Loucy (cell line): ENCODE measurements at regions not wholly inside any gene's neighbourhood (a gene's known extent, or its start where the extent isn't known, plus 50 kb on each side); places are given as distances from the start of the nearest gene placed in this dataset.

Experiments
- H2AFZ ChIP-seq: fragments of 200-600 bp; sonication (generic); 2 replicates; pipeline ENCODE4 v1.6.0; 2016; ENCODE audit warnings: antibody characterized with exemption, mild to moderate bottlenecking, low read length, moderate library complexity
- H3F3A ChIP-seq: fragments of 200-600 bp; 2 replicates; pipeline ENCODE4 v1.6.0; 2016; ENCODE audit warnings: antibody characterized with exemption, low read depth, mild to moderate bottlenecking
- H3K27me3 ChIP-seq: fragments of 200-600 bp; sonication (generic); 2 replicates; pipeline ENCODE4 v1.6.1; 2014; ENCODE audit warnings: low read length, mild to moderate bottlenecking; ENCODE audit not compliant: insufficient read depth, poor library complexity, severe bottlenecking
- H3K36me3 ChIP-seq: fragments of 200-600 bp; sonication (generic); 2 replicates; pipeline ENCODE4 v1.6.1; 2016; ENCODE audit warnings: low read length; ENCODE audit not compliant: insufficient read depth
- H3K4me1 ChIP-seq: fragments of 200-600 bp; sonication (generic); 2 replicates; pipeline ENCODE4 v1.5.1; 2014; ENCODE audit warnings: low read length, mild to moderate bottlenecking; ENCODE audit not compliant: insufficient read depth, poor library complexity, severe bottlenecking
- H3K4me2 ChIP-seq: fragments of 200-600 bp; sonication (generic); 2 replicates; pipeline ENCODE4 v1.6.0; 2014; ENCODE audit warnings: antibody characterized with exemption, low read length, low read depth, mild to moderate bottlenecking; ENCODE audit not compliant: poor library complexity, severe bottlenecking
- H3K4me3 ChIP-seq: fragments of 200-600 bp; sonication (generic); 2 replicates; pipeline ENCODE4 v1.5.1; 2014; ENCODE audit warnings: low read length, mild to moderate bottlenecking, mixed read lengths; ENCODE audit not compliant: poor library complexity, severe bottlenecking
- H3K79me2 ChIP-seq: fragments of 200-600 bp; sonication (generic); 2 replicates; pipeline ENCODE4 v1.6.1; 2014; ENCODE audit warnings: low read length; ENCODE audit not compliant: insufficient read depth
- H3K9ac ChIP-seq: fragments of 200-600 bp; sonication (generic); 2 replicates; pipeline ENCODE4 v1.6.0; 2014; ENCODE audit warnings: mild to moderate bottlenecking, low read depth, low read length, moderate library complexity; ENCODE audit not compliant: poor library complexity, severe bottlenecking
- H3K9me2 ChIP-seq: fragments of 200-600 bp; sonication (generic); replicated peaks from 2 replicates; pipeline ENCODE4 v1.6.1; 2016; ENCODE audit warnings: low read depth, low read length, mixed read lengths
- H3K9me3 ChIP-seq: fragments of 200-600 bp; sonication (generic); 2 replicates; pipeline ENCODE4 v1.6.1; 2014; ENCODE audit warnings: mild to moderate bottlenecking, antibody characterized with exemption, low read length, low read depth; ENCODE audit not compliant: insufficient read depth
- H4K20me1 ChIP-seq: fragments of 200-600 bp; sonication (generic); 2 replicates; pipeline ENCODE4 v1.6.0; 2014; ENCODE audit warnings: antibody characterized with exemption, low read length, mild to moderate bottlenecking; ENCODE audit not compliant: insufficient read depth, poor library complexity, severe bottlenecking
- EZH2phosphoT487 ChIP-seq: fragments of 200-600 bp; IDR thresholded peaks from 2 replicates; pipeline ENCODE4 v1.6.1; 2018; ENCODE audit warnings: antibody characterized with exemption, mild to moderate bottlenecking, moderate library complexity, borderline replicate concordance
- TF ChIP-seq, protein P1 (sequence below): fragments of 200-600 bp; sonication (generic); conservative IDR thresholded peaks from 2 replicates; pipeline ENCODE4 v1.5.1; 2014; ENCODE audit warnings: mild to moderate bottlenecking, antibody characterized with exemption, low read length

DNA sequence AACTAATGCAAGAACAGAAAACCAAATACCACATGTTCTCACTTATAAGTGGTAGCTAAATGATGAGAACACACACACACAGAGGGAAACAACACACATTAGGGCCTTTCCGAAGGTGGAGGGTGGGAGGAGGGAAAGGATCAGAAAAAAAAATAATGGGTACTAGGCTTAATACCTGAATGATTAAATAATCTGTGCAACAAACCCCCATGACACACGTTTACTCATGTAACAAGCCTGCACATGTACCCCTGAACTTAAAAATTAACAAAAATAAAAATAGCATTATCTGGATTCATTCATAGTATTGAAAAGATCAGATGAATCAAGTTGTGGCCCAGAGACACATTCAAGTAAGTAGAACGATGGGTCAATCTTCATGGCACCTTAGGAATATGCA, 159.5 kb upstream of the POT1 start:
- Histone ChIP-seq H3F3A (no peaks in the 10 kb centered on the region), H3K9me3 (no peaks in the 10 kb centered on the region), H4K20me1 (no peaks in the 10 kb centered on the region), H3K9me2 (no peaks in the 10 kb centered on the region), H3K36me3 (no peaks in the 10 kb centered on the region), H3K4me3 (no peak overlapping the region), H2AFZ (no peak overlapping the region), H3K9ac (no peak overlapping the region), H3K4me2 (no peak overlapping the region), H3K79me2 (no peaks in the 10 kb centered on the region), H3K4me1 (no peaks in the 10 kb centered on the region), H3K27me3 (no peaks in the 10 kb centered on the region)
- TF ChIP-seq EZH2phosphoT487 = no peak
- TF ChIP-seq, protein P1, sequence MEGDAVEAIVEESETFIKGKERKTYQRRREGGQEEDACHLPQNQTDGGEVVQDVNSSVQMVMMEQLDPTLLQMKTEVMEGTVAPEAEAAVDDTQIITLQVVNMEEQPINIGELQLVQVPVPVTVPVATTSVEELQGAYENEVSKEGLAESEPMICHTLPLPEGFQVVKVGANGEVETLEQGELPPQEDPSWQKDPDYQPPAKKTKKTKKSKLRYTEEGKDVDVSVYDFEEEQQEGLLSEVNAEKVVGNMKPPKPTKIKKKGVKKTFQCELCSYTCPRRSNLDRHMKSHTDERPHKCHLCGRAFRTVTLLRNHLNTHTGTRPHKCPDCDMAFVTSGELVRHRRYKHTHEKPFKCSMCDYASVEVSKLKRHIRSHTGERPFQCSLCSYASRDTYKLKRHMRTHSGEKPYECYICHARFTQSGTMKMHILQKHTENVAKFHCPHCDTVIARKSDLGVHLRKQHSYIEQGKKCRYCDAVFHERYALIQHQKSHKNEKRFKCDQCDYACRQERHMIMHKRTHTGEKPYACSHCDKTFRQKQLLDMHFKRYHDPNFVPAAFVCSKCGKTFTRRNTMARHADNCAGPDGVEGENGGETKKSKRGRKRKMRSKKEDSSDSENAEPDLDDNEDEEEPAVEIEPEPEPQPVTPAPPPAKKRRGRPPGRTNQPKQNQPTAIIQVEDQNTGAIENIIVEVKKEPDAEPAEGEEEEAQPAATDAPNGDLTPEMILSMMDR = no peak

DNA sequence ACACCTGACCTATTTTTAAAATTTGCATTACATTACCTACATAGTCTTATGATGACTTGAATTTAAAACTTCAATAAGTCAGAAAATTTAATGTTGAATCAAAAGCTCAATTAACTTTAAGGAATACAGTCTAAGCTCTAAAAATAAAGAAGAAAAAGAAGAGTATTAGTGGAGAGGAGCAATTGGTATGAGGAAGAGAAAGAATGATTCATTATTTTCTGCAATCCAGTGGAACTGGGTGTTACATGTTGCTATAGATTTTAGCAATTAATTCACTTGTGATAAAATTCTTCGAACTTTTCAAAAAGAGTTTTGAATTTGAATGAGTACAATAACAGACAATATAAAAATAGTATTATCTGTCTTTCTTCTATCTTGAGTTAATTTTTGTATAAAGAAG, 158.9 kb upstream of the POT1 start:
- Histone ChIP-seq H3K4me1 (no peaks in the 10 kb centered on the region), H3F3A (no peaks in the 10 kb centered on the region), H3K27me3 (no peaks in the 10 kb centered on the region), H3K36me3 (no peaks in the 10 kb centered on the region), H2AFZ (no peak overlapping the region), H3K4me2 (no peak overlapping the region), H3K9me3 (no peaks in the 10 kb centered on the region), H3K9me2 (no peaks in the 10 kb centered on the region), H4K20me1 (no peaks in the 10 kb centered on the region), H3K4me3 (no peak overlapping the region), H3K9ac (no peak overlapping the region), H3K79me2 (no peaks in the 10 kb centered on the region)
- TF ChIP-seq, protein P1 = no peak
- TF ChIP-seq EZH2phosphoT487 = no peak

DNA sequence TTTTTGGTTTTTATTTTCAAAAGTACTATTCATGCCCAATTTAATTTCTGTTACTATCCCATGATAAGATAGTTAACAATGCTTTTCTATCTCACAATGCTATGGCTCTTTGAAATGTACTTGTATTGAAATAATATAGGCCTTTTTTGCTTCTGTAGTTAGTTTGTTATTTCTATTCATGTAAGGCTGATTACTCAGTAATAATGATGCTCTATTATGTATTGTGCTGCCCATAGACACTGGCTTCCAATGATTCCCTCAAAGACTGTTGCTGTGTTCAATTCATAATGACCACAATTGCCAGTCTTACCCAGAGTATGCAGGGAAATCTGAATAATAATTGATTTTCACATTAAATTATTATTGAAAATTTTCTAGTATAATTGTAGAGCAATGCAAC, 155.5 kb upstream of the POT1 start:
- no peak overlapping the region for H3K4me3 ChIP-seq
- H3K36me3 ChIP-seq = no peaks in the 10 kb centered on the region
- H3K9ac ChIP-seq = no peak overlapping the region
- no peak overlapping the region for H2AFZ ChIP-seq
- H3K9me3 ChIP-seq = no peaks in the 10 kb centered on the region
- no peaks in the 10 kb centered on the region for H3K79me2 ChIP-seq
- no peaks in the 10 kb centered on the region for H3F3A ChIP-seq
- no peaks in the 10 kb centered on the region for H4K20me1 ChIP-seq
- no peaks in the 10 kb centered on the region for H3K27me3 ChIP-seq
- no peak for TF ChIP-seq EZH2phosphoT487
- TF ChIP-seq, protein P1 = no peak
- H3K4me1 ChIP-seq = no peaks in the 10 kb centered on the region
- no peak overlapping the region for H3K4me2 ChIP-seq
- H3K9me2 ChIP-seq = no peaks in the 10 kb centered on the region
